Cardiac fibroblast (primary cell): ENCODE measurements at regions not wholly inside any gene's neighbourhood (a gene's known extent, or its start where the extent isn't known, plus 50 kb on each side); places are given as distances from the start of the nearest gene placed in this dataset.

Experiments used
- DNase-seq, 2 donors: peaks; one replicate each; pipeline versions ENCODE4 v3.0.0 to v3.0.0-alpha.2; 2010; ENCODE audit warnings: low read depth in 2 of 2
- H3K4me3 ChIP-seq, 2 donors: replicated peaks in 1 of 2; 1 replicate in 1 of 2; 2 replicates in 1 of 2; pipeline ENCODE4 v1.5.1; 2011; ENCODE audit warnings: low read depth in 2 of 2, low read length in 2 of 2, mild to moderate bottlenecking in 2 of 2, moderate library complexity in 1 of 2
- CTCF ChIP-seq: IDR thresholded peaks from one replicate; pipeline ENCODE4 v1.5.1; 2011; ENCODE audit warnings: low read depth, mild to moderate bottlenecking, low read length, inconsistent platforms

GRCh38 chr7:17532861-17533404 lies 234.5 kb downstream of the AHR start:
- no peak overlapping the region for H3K4me3 ChIP-seq
- peak; percentile 62 to 95 for DNase-seq
- no peak for TF ChIP-seq CTCF

GRCh38 chr7:17534348-17534747 lies 235.9 kb downstream of the AHR start:
- DNase-seq, result no peak
- no peak overlapping the region for H3K4me3 ChIP-seq
- TF ChIP-seq CTCF, result no peak

GRCh38 chr7:17535776-17536175 lies 237.3 kb downstream of the AHR start:
- no peak overlapping the region for H3K4me3 ChIP-seq
- TF ChIP-seq CTCF, result no peak
- peak in 1 of 2 donors; percentile 61 for DNase-seq

- TF ChIP-seq CTCF, result no peak
- no peak overlapping the region for H3K4me3 ChIP-seq
- no peak for DNase-seq
Measured at GRCh38 chr7:17544401-17544800, 245.9 kb downstream of the AHR start.

- H3K4me3 ChIP-seq, result no peak overlapping the region
- peak; percentile 6 to 51 for DNase-seq
- TF ChIP-seq CTCF, result no peak
Measured at GRCh38 chr7:17545348-17545747, 246.9 kb downstream of the AHR start.

- DNase-seq, result no peak
- H3K4me3 ChIP-seq, result no peak overlapping the region
- no peak for TF ChIP-seq CTCF
Measured at GRCh38 chr7:17546189-17546588, 247.7 kb downstream of the AHR start.

- H3K4me3 ChIP-seq, result no peak overlapping the region
- DNase-seq, result peak; percentile 93 to 96
- TF ChIP-seq CTCF, result no peak
Measured at GRCh38 chr7:17546592-17546991, 248.1 kb downstream of the AHR start.
